ENCODE measurements at regions not wholly inside any gene's neighbourhood (a gene's known extent, or its start where the extent isn't known, plus 50 kb on each side); places are given as distances from the start of the nearest gene placed in this dataset.

GRCh38 chr12:13584541-13584940 lies 388.0 kb downstream of the EMP1 start:
- Histone ChIP-seq H3K4me3 (ENCODE audit: low read length) (no peak overlapping the region), H3K27ac (ENCODE audit: low read length) (no peak overlapping the region), H3K4me1 (ENCODE audit: control insufficient read depth, insufficient read depth, low read length) (no peaks in the 10 kb centered on the region), H3K9me3 (ENCODE audit: control insufficient read depth, insufficient read depth, low read length) (no peaks in the 10 kb centered on the region), H3K27me3 (ENCODE audit: control insufficient read depth, insufficient read depth, low read length) (no peaks in the 10 kb centered on the region), H3K36me3 (ENCODE audit: control insufficient read depth, insufficient read depth, low read length) (no peaks in the 10 kb centered on the region)
- intact Hi-C loops (cut with micrococcal nuclease) = no loop called here
- Mint-ChIP-seq H3K4me3 (no peak overlapping the region), H3K27me3 (ENCODE audit: low read depth in 2 of 2) (peaks cover 0 to 6% of the 10 kb centered on the region in 2 donors), H3K36me3 (no peaks in the 10 kb centered on the region), H3K27ac (no peak overlapping the region), H3K4me1 (no peaks in the 10 kb centered on the region), H3K9me3 (no peaks in the 10 kb centered on the region)
- DNase-seq = no peak
- WGBS (ENCODE audit: insufficient coverage) = 93% methylated on average over 2 of the region's 2 CpGs
- TF ChIP-seq CTCF (IDR thresholded peaks at IDR 0.05) = no peak
- no peak for ATAC-seq

- Mint-ChIP-seq H3K36me3 (no peaks in the 10 kb centered on the region), H3K4me1 (no peaks in the 10 kb centered on the region), H3K4me3 (no peak overlapping the region), H3K27me3 (ENCODE audit: low read depth in 2 of 2) (peaks cover 0 to 6% of the 10 kb centered on the region in 2 donors), H3K27ac (no peak overlapping the region), H3K9me3 (no peaks in the 10 kb centered on the region)
- Histone ChIP-seq H3K27ac (ENCODE audit: low read length) (no peak overlapping the region), H3K9me3 (ENCODE audit: control insufficient read depth, insufficient read depth, low read length) (no peaks in the 10 kb centered on the region), H3K4me1 (ENCODE audit: control insufficient read depth, insufficient read depth, low read length) (no peaks in the 10 kb centered on the region), H3K36me3 (ENCODE audit: control insufficient read depth, insufficient read depth, low read length) (no peaks in the 10 kb centered on the region), H3K27me3 (ENCODE audit: control insufficient read depth, insufficient read depth, low read length) (no peaks in the 10 kb centered on the region), H3K4me3 (ENCODE audit: low read length) (no peak overlapping the region)
- TF ChIP-seq CTCF (IDR thresholded peaks at IDR 0.05) = no peak
- no peak for ATAC-seq
- no peak for DNase-seq
- intact Hi-C loops (cut with micrococcal nuclease) = no loop called here
- WGBS (ENCODE audit: insufficient coverage) = 87% methylated on average over 7 of the region's 7 CpGs
Observed at GRCh38 chr12:13583630-13584029, 387.1 kb downstream of the EMP1 start.

- H3K27me3 Mint-ChIP-seq (ENCODE audit: low read depth in 2 of 2) = peaks cover 0 to 6% of the 10 kb centered on the region in 2 donors
- H3K4me3 Mint-ChIP-seq = no peak overlapping the region
- WGBS (ENCODE audit: insufficient coverage) = 53% methylated on average over 4 of the region's 4 CpGs
- no peak for TF ChIP-seq CTCF (IDR thresholded peaks at IDR 0.05)
- Histone ChIP-seq H3K4me1 (ENCODE audit: control insufficient read depth, insufficient read depth, low read length) (no peaks in the 10 kb centered on the region), H3K27me3 (ENCODE audit: control insufficient read depth, insufficient read depth, low read length) (no peaks in the 10 kb centered on the region), H3K36me3 (ENCODE audit: control insufficient read depth, insufficient read depth, low read length) (no peaks in the 10 kb centered on the region), H3K4me3 (ENCODE audit: low read length) (no peak overlapping the region), H3K9me3 (ENCODE audit: control insufficient read depth, insufficient read depth, low read length) (no peaks in the 10 kb centered on the region), H3K27ac (ENCODE audit: low read length) (no peak overlapping the region)
- no peaks in the 10 kb centered on the region for H3K4me1 Mint-ChIP-seq
- no peaks in the 10 kb centered on the region for H3K9me3 Mint-ChIP-seq
- DNase-seq = no peak
- H3K36me3 Mint-ChIP-seq = no peaks in the 10 kb centered on the region
- intact Hi-C loops (cut with micrococcal nuclease) = no loop called here
- ATAC-seq = no peak
- H3K27ac Mint-ChIP-seq = no peak overlapping the region
Observed at GRCh38 chr12:13582421-13582820, 385.9 kb downstream of the EMP1 start.

- intact Hi-C loops (cut with micrococcal nuclease) = no loop called here
- Mint-ChIP-seq H3K4me1 (no peaks in the 10 kb centered on the region), H3K27me3 (ENCODE audit: low read depth in 2 of 2) (peaks cover 0 to 6% of the 10 kb centered on the region in 2 donors), H3K27ac (no peak overlapping the region), H3K36me3 (no peaks in the 10 kb centered on the region), H3K4me3 (no peak overlapping the region), H3K9me3 (no peaks in the 10 kb centered on the region)
- Histone ChIP-seq H3K4me1 (ENCODE audit: control insufficient read depth, insufficient read depth, low read length) (no peaks in the 10 kb centered on the region), H3K36me3 (ENCODE audit: control insufficient read depth, insufficient read depth, low read length) (no peaks in the 10 kb centered on the region), H3K27me3 (ENCODE audit: control insufficient read depth, insufficient read depth, low read length) (no peaks in the 10 kb centered on the region), H3K9me3 (ENCODE audit: control insufficient read depth, insufficient read depth, low read length) (no peaks in the 10 kb centered on the region), H3K4me3 (ENCODE audit: low read length) (no peak overlapping the region), H3K27ac (ENCODE audit: low read length) (no peak overlapping the region)
- no peak for TF ChIP-seq CTCF (IDR thresholded peaks at IDR 0.05)
- no peak for DNase-seq
- no peak for ATAC-seq
Observed at GRCh38 chr12:13581031-13581430, 384.5 kb downstream of the EMP1 start.
